B cell (primary cell): ENCODE measurements at regions not wholly inside any gene's neighbourhood (a gene's known extent, or its start where the extent isn't known, plus 50 kb on each side); places are given as distances from the start of the nearest gene placed in this dataset.

Experiments used
- ATAC-seq: fragments of 200-7000 bp; cut with Tn5 transposase; one replicate; pipeline ENCODE4 v1.10.0; 2021; ENCODE audit warnings: low read depth, mild to moderate bottlenecking, moderate number of reproducible peaks, moderate library complexity
- CTCF ChIA-PET: fragments of 350-600 bp; sonication (Branson Sonifier 250); formaldehyde crosslinking; loops from one replicate; lab custom pipeline; 2021; ENCODE audit warnings: antibody characterized with exemption, inconsistent platforms; lab: Charles Lee
- POLR2A ChIA-PET: fragments of 350-600 bp; sonication (Branson Sonifier 250); formaldehyde crosslinking; loops from one replicate; lab custom pipeline; 2021; ENCODE audit warnings: antibody characterized with exemption; lab: Charles Lee
- DNase-seq: peaks from one replicate; pipeline ENCODE4 v3.0.0; 2013
- H2AFZ ChIP-seq: 2 replicates; pipeline ENCODE4 v1.6.1; 2012; ENCODE audit warnings: mild to moderate bottlenecking, low read depth, low read length; ENCODE audit not compliant: insufficient read depth, poor library complexity, severe bottlenecking
- H3K27ac ChIP-seq, 2 donors: 1 replicate in 1 of 2; 2 replicates in 1 of 2; pipeline ENCODE4 v1.5.1; 2012 to 2013; ENCODE audit warnings: low read length in 2 of 2, mild to moderate bottlenecking in 2 of 2, moderate library complexity in 1 of 2
- H3K27me3 ChIP-seq, 4 experiments: fragments of 200-600 bp in 1 of 4; sonication (generic) in 1 of 4; replicated peaks in 1 of 4; 1 replicate in 2 of 4; 2 replicates in 2 of 4; pipeline versions ENCODE4 v1.6.1 to v1.7.0; 2013 to 2016; ENCODE audit warnings: low read length in 3 of 4, mild to moderate bottlenecking in 2 of 4, mixed read lengths in 1 of 4, moderate library complexity in 1 of 4; ENCODE audit not compliant: insufficient read depth in 4 of 4, control insufficient read depth in 3 of 4; ENCODE audit errors: control extremely low read depth in 1 of 4
- H3K36me3 ChIP-seq, 2 experiments: replicated peaks in 1 of 2; 1 replicate in 1 of 2; 2 replicates in 1 of 2; pipeline versions ENCODE4 v1.6.1 to v1.7.1; 2013; ENCODE audit warnings: low read length in 1 of 2; ENCODE audit not compliant: insufficient read depth in 2 of 2, control insufficient read depth in 1 of 2; ENCODE audit errors: control extremely low read depth in 1 of 2, extremely low read depth in 1 of 2
- H3K4me1 ChIP-seq, 2 donors: fragments of 200-600 bp in 1 of 2; sonication (generic) in 1 of 2; 1 replicate in 1 of 2; 2 replicates in 1 of 2; pipeline versions ENCODE4 v1.5.1 to v1.6.1; 2013 to 2017; ENCODE audit warnings: low read length in 2 of 2; ENCODE audit not compliant: control insufficient read depth in 2 of 2, insufficient read depth in 2 of 2
- H3K4me2 ChIP-seq: replicated peaks from 2 replicates; pipeline ENCODE3; 2012; ENCODE audit warnings: mild to moderate bottlenecking, low read depth, low read length; ENCODE audit not compliant: poor library complexity, severe bottlenecking
- H3K4me3 ChIP-seq, 5 experiments: fragments of 200-600 bp in 1 of 5; sonication (generic) in 1 of 5; 1 replicate in 3 of 5; 2 replicates in 2 of 5; pipeline versions ENCODE4 v1.5.1 to v1.7.0; 2011 to 2016; ENCODE audit warnings: low read length in 4 of 5, mild to moderate bottlenecking in 4 of 5, low read depth in 2 of 5, control low read depth in 1 of 5, moderate library complexity in 1 of 5; ENCODE audit not compliant: insufficient read depth in 1 of 5; ENCODE audit errors: control extremely low read depth in 1 of 5, extremely low read depth in 1 of 5
- H3K79me2 ChIP-seq: fragments of 200-600 bp; sonication (generic); one replicate; pipeline ENCODE4 v1.6.0; 2016; ENCODE audit warnings: low read length; ENCODE audit not compliant: control insufficient read depth, insufficient read depth
- H3K9ac ChIP-seq: fragments of 200-600 bp; sonication (generic); 2 replicates; pipeline ENCODE4 v1.6.1; 2017; ENCODE audit warnings: mild to moderate bottlenecking, low read length, moderate library complexity
- H3K9me3 ChIP-seq, 3 donors: one replicate each; pipeline versions ENCODE4 v1.6.1 to v1.7.1; 2013; ENCODE audit warnings: low read length in 2 of 3; ENCODE audit not compliant: control insufficient read depth in 2 of 3, insufficient read depth in 1 of 3; ENCODE audit errors: control extremely low read depth in 1 of 3
- H4K20me1 ChIP-seq: 2 replicates; pipeline ENCODE4 v1.6.0; 2012; ENCODE audit warnings: mild to moderate bottlenecking, low read length; ENCODE audit not compliant: insufficient read depth, control insufficient read depth, poor library complexity, severe bottlenecking
- H3K27ac Mint-ChIP-seq: one replicate; pipeline ENCODE4 v1.8.0; 2021; ENCODE audit warnings: mixed read lengths
- H3K27me3 Mint-ChIP-seq: one replicate; pipeline ENCODE4 v1.8.0; 2021; ENCODE audit warnings: mixed read lengths
- H3K4me1 Mint-ChIP-seq: one replicate; pipeline ENCODE4 v1.8.0; 2021; ENCODE audit warnings: mixed read lengths
- H3K4me3 Mint-ChIP-seq: one replicate; pipeline ENCODE4 v1.8.0; 2021; ENCODE audit warnings: mixed read lengths
- H3K9me3 Mint-ChIP-seq: one replicate; pipeline ENCODE4 v1.8.0; 2022; ENCODE audit warnings: mixed read lengths; ENCODE audit not compliant: insufficient read depth
- EZH2 ChIP-seq: IDR thresholded peaks from 2 replicates; pipeline ENCODE4 v1.6.1; 2012; ENCODE audit warnings: borderline replicate concordance, low read depth, mild to moderate bottlenecking, moderate library complexity, low read length; ENCODE audit not compliant: insufficient read depth, poor library complexity, severe bottlenecking
- WGBS: methylation state at CpG from one replicate; pipeline ENCODE4 v1.1.5; 2013; ENCODE audit warnings: missing lambda C conversion rate; ENCODE audit not compliant: insufficient coverage; 5-methylcytosine and 5-hydroxymethylcytosine counted together
- intact Hi-C: fragments of 100-400 bp; cut with micrococcal nuclease; formaldehyde crosslinking; loops from one replicate; pipeline ENCODE4 v1.10.0; 2022
- TF ChIP-seq, protein P1 (sequence below): fragments of 200-600 bp; IDR thresholded peaks from one replicate; pipeline ENCODE4 v1.8.0; 2022; ENCODE audit warnings: antibody characterized with exemption, mild to moderate bottlenecking

DNA sequence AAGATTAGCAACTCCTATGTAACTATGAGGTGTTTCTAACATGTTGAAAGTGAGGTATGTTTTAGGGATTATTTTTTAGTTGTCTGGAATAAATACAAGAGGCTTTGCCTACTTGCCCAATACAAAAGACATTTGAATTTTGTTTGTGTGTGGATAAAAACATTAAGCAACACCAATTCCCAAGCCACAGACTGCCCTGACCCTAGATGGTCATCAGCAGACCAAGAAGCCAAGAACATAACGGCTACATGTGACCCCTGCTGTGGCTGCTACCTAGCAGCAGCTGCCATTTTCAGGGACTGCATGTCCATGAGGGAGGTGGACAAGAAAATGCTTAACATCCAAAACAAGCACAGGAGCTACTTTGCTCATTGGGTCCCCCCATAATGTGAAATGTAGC is 70.5 kb upstream of the QRFPR start:
- Mint-ChIP-seq H3K4me1 (no peaks in the 10 kb centered on the region), H3K9me3 (no peaks in the 10 kb centered on the region), H3K27me3 (peaks cover 6% of the 10 kb centered on the region), H3K27ac (no peak overlapping the region), H3K4me3 (no peak overlapping the region)
- no peaks in the 10 kb centered on the region for H3K36me3 ChIP-seq
- H3K4me3 ChIP-seq: no peak overlapping the region
- H3K9ac ChIP-seq: no peak overlapping the region
- no peak overlapping the region for H3K4me2 ChIP-seq
- no peaks in the 10 kb centered on the region for H3K4me1 ChIP-seq
- no peaks in the 10 kb centered on the region for H3K79me2 ChIP-seq
- no peak overlapping the region for H2AFZ ChIP-seq
- DNase-seq (no peak), ATAC-seq (no peak)
- intact Hi-C loops: no loop called here
- TF ChIP-seq EZH2: no peak
- TF ChIP-seq, protein P1, sequence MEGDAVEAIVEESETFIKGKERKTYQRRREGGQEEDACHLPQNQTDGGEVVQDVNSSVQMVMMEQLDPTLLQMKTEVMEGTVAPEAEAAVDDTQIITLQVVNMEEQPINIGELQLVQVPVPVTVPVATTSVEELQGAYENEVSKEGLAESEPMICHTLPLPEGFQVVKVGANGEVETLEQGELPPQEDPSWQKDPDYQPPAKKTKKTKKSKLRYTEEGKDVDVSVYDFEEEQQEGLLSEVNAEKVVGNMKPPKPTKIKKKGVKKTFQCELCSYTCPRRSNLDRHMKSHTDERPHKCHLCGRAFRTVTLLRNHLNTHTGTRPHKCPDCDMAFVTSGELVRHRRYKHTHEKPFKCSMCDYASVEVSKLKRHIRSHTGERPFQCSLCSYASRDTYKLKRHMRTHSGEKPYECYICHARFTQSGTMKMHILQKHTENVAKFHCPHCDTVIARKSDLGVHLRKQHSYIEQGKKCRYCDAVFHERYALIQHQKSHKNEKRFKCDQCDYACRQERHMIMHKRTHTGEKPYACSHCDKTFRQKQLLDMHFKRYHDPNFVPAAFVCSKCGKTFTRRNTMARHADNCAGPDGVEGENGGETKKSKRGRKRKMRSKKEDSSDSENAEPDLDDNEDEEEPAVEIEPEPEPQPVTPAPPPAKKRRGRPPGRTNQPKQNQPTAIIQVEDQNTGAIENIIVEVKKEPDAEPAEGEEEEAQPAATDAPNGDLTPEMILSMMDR: no peak
- no CpG with 5 or more reads among the region's 1 CpG for WGBS
- POLR2A ChIA-PET: no interaction called here
- no peak overlapping the region for H3K27ac ChIP-seq
- no peaks in the 10 kb centered on the region for H4K20me1 ChIP-seq
- peaks cover 0 to 3% (median 0%) of the 10 kb centered on the region in 4 experiments for H3K27me3 ChIP-seq
- no peaks in the 10 kb centered on the region for H3K9me3 ChIP-seq
- CTCF ChIA-PET: no interaction called here

DNA sequence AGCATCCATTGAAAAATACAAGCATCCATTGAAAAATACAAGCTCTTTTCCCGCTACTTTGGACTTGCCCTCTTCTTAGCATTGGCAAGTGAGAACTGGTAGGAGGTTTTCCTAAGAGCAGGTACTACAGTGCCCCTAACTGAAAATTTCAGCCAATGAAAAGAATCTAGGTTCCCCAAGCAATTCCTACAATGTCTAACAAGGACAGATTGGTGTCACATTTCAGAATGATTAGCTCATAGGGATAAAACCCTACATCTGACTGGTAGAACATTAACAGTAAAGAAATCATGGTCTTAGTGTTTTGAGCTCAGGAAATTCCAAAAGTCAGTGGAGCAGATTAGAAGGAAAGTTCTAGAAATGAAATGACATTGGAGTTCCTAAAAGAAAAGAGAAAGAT is 68.6 kb upstream of the QRFPR start:
- ChIA-PET CTCF (no interaction called here), POLR2A (no interaction called here)
- no peak overlapping the region for H3K4me3 Mint-ChIP-seq
- TF ChIP-seq, protein P1: no peak
- no peak for TF ChIP-seq EZH2
- Histone ChIP-seq H3K9me3 (no peaks in the 10 kb centered on the region), H3K36me3 (no peaks in the 10 kb centered on the region), H4K20me1 (no peaks in the 10 kb centered on the region), H3K4me2 (no peak overlapping the region), H2AFZ (no peak overlapping the region), H3K27me3 (peaks cover 0 to 2% (median 0%) of the 10 kb centered on the region in 4 experiments), H3K27ac (no peak overlapping the region), H3K4me3 (no peak overlapping the region), H3K9ac (no peak overlapping the region), H3K4me1 (no peaks in the 10 kb centered on the region), H3K79me2 (no peaks in the 10 kb centered on the region)
- no peaks in the 10 kb centered on the region for H3K9me3 Mint-ChIP-seq
- H3K27me3 Mint-ChIP-seq: peaks cover 1% of the 10 kb centered on the region
- H3K4me1 Mint-ChIP-seq: no peaks in the 10 kb centered on the region
- intact Hi-C loops: no loop called here
- DNase-seq (no peak), ATAC-seq (no peak)
- no CpG with 5 or more reads among the region's 1 CpG for WGBS
- H3K27ac Mint-ChIP-seq: no peak overlapping the region
